ENCODE measurements at regions not wholly inside any gene's neighbourhood (a gene's known extent, or its start where the extent isn't known, plus 50 kb on each side); places are given as distances from the start of the nearest gene placed in this dataset.

- intact Hi-C loops (cut with DNase I): no loop called here
- Histone ChIP-seq H3K4me3 (no peak overlapping the region), H3K36me3 (no peaks in the 10 kb centered on the region), H3K27me3 (no peaks in the 10 kb centered on the region), H3K27ac (no peak overlapping the region), H3K4me1 (no peaks in the 10 kb centered on the region), H3K9me3 (no peaks in the 10 kb centered on the region)
- no peak for DNase-seq (ENCODE audit: low spot score in 2 of 2)
- TF ChIP-seq CTCF (IDR thresholded peaks at IDR 0.05): no peak
These were observed 80.3 kb upstream of the FZD7 start for GRCh38 chr2:201953396-201953795.

DNA sequence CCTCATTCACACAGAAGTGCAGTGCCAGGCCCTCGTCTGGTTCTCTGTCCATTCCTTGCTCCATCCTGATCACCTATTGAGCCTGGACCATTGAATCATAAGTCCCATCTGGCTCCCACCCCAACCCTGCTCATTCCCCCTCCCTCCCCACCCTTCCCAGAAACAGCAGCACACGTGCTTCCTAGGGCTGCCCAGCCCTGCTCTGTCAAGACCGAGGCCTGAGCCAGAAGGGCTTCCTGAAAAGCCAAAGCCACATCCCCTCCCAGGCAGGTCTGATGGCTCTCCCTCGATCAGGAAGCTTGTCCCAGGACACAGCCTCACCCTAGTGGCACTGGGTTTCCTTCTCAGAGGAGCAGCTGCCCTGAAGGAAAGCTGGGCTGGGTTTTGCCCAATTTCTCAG lies 79.8 kb upstream of the FZD7 start:
- Histone ChIP-seq H3K9me3 (no peaks in the 10 kb centered on the region), H3K4me1 (no peaks in the 10 kb centered on the region), H3K4me3 (no peak overlapping the region), H3K27ac (no peak overlapping the region), H3K27me3 (no peaks in the 10 kb centered on the region), H3K36me3 (no peaks in the 10 kb centered on the region)
- no peak for DNase-seq (ENCODE audit: low spot score in 2 of 2)
- intact Hi-C loops (cut with DNase I): no loop called here
- TF ChIP-seq CTCF (IDR thresholded peaks at IDR 0.05): no peak

DNA sequence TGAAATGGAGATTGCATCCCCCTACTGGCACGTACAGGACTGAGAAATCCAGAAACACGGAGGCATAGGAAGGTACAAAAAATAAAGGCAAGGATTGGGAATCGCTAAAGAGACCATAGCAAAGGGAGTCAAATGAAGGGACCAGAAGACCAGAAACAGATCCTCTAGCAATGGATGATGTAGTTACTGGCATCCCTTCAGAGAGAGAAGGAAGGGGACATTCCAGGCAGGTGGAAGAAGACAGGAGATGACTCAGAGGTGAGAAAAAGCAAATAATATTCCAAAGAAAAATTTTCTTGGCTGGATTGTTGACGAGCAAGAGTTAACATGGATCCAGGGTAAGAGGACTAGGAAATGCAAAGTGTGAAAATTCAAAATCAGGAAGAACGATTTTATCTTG lies 78.4 kb upstream of the FZD7 start:
- no peak for DNase-seq (ENCODE audit: low spot score in 2 of 2)
- Histone ChIP-seq H3K36me3 (no peaks in the 10 kb centered on the region), H3K9me3 (no peaks in the 10 kb centered on the region), H3K4me1 (no peaks in the 10 kb centered on the region), H3K27ac (no peak overlapping the region), H3K4me3 (no peak overlapping the region), H3K27me3 (no peaks in the 10 kb centered on the region)
- no peak for TF ChIP-seq CTCF (IDR thresholded peaks at IDR 0.05)
- intact Hi-C loops (cut with DNase I): no loop called here

DNA sequence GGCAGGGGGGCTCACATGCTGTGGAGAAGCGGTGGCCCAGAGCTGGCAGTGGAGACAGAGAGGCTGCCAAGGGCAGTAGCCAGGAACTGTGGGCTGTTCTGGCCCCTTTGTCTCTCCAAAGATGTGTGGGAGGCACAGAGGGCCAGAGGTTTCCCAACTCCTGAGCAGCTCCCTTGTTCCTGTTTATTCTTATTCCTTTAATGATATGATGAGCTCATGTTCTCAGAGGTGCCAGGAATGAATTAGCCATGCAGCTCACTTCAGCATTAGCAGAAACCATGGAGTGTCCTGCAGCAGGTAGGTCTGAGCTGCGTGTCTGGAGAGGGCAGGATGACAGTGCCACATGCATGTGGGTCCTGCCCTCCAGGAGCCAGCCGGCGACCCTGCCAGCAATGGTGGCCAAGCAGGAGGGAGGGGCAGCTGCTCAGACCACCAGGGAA lies 77.9 kb upstream of the FZD7 start:
- peak overlapping the region in 1 of 2 donors; percentile 4 for H3K27ac ChIP-seq
- no peaks in the 10 kb centered on the region for H3K4me1 ChIP-seq
- H3K9me3 ChIP-seq: no peaks in the 10 kb centered on the region
- H3K27me3 ChIP-seq: no peaks in the 10 kb centered on the region
- no peak overlapping the region for H3K4me3 ChIP-seq
- DNase-seq (ENCODE audit: low spot score in 2 of 2): no peak
- no peak for TF ChIP-seq CTCF (IDR thresholded peaks at IDR 0.05)
- H3K36me3 ChIP-seq: no peaks in the 10 kb centered on the region
- intact Hi-C loops (cut with DNase I): no loop called here

GRCh38 chr2:201956361-201956760 lies 77.3 kb upstream of the FZD7 start:
- H3K27me3 ChIP-seq: no peaks in the 10 kb centered on the region
- H3K4me1 ChIP-seq: no peaks in the 10 kb centered on the region
- intact Hi-C loops (cut with DNase I): no loop called here
- H3K4me3 ChIP-seq: no peak overlapping the region
- H3K9me3 ChIP-seq: no peaks in the 10 kb centered on the region
- H3K27ac ChIP-seq: no peak overlapping the region
- no peaks in the 10 kb centered on the region for H3K36me3 ChIP-seq
- DNase-seq (ENCODE audit: low spot score in 2 of 2): no peak
- TF ChIP-seq CTCF (IDR thresholded peaks at IDR 0.05): no peak

DNA sequence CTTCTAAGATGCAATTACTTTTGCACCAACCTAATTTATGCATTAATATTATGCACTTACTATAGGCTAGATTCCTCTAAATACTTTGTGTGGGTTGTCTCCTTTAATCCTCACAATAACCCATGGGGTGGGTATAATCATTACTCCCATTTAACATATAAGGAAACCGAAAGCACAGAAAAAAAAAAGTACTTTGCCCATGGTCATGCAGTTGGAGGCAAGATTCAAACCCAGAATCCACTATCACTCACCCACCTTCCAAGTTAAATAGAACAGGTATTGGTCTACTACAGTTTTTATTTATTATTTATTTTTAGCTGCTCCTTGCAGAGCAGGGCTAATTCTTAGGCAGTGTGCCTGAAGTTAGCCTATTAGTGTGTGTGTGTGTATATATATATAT lies 76.6 kb upstream of the FZD7 start:
- Histone ChIP-seq H3K27me3 (no peaks in the 10 kb centered on the region), H3K9me3 (no peaks in the 10 kb centered on the region), H3K4me1 (no peaks in the 10 kb centered on the region), H3K27ac (no peak overlapping the region), H3K4me3 (no peak overlapping the region), H3K36me3 (no peaks in the 10 kb centered on the region)
- no peak for DNase-seq (ENCODE audit: low spot score in 2 of 2)
- TF ChIP-seq CTCF (IDR thresholded peaks at IDR 0.05): no peak
- intact Hi-C loops (cut with DNase I): no loop called here

Data from ascending aorta (tissue), 2 donors.